Adrenal gland (tissue), 9 donors: ENCODE measurements at regions not wholly inside any gene's neighbourhood (a gene's known extent, or its start where the extent isn't known, plus 50 kb on each side); places are given as distances from the start of the nearest gene placed in this dataset.

Experiments
- DNase-seq, 7 donors: peaks; one replicate each; pipeline ENCODE4 v3.0.0-alpha.2; 2019 to 2020
- H3K27ac ChIP-seq, 5 donors: fragments of 200-600 bp; sonication (generic) in 4 of 5; 1 replicate in 3 of 5; 2 replicates in 2 of 5; pipeline versions ENCODE4 v1.5.1 to v1.8.0; 2016 to 2020; ENCODE audit warnings: mild to moderate bottlenecking in 1 of 5
- H3K27me3 ChIP-seq: fragments of 200-600 bp; 2 replicates; pipeline ENCODE4 v1.8.0; 2021
- H3K36me3 ChIP-seq, 2 donors: fragments of 200-600 bp; replicated peaks in 1 of 2; 1 replicate in 1 of 2; 2 replicates in 1 of 2; pipeline versions ENCODE4 v1.5.1 to v1.8.0; 2018 to 2022
- H3K4me1 ChIP-seq, 2 donors: fragments of 200-600 bp; replicated peaks in 1 of 2; 1 replicate in 1 of 2; 2 replicates in 1 of 2; pipeline versions ENCODE4 v1.5.1 to v1.8.0; 2018 to 2021
- H3K4me3 ChIP-seq, 4 donors: fragments of 200-600 bp; sonication (generic) in 3 of 4; one replicate each; pipeline ENCODE4 v1.5.1; 2016 to 2018
- H3K9me3 ChIP-seq, 3 donors: fragments of 200-600 bp; sonication (generic) in 1 of 3; replicated peaks in 1 of 3; 1 replicate in 2 of 3; 2 replicates in 1 of 3; pipeline versions ENCODE4 v1.5.1 to v1.8.0; 2016 to 2021
- CTCF ChIP-seq, 6 experiments: fragments of 450-650 bp in 4 of 6; fragments of 200-600 bp in 2 of 6; sonication (generic) in 1 of 6; IDR thresholded peaks; 1 replicate in 5 of 6; 2 replicates in 1 of 6; pipeline versions ENCODE4 v1.5.1 to v1.8.0; 2016 to 2021; ENCODE audit warnings: antibody characterized with exemption in 6 of 6, mild to moderate bottlenecking in 2 of 6, moderate library complexity in 1 of 6
- POLR2A ChIP-seq, 2 donors: fragments of 450-650 bp; IDR thresholded peaks; one replicate each; pipeline ENCODE4 v1.6.1; 2017; ENCODE audit warnings: antibody characterized with exemption in 2 of 2, mild to moderate bottlenecking in 2 of 2, moderate library complexity in 1 of 2
- WGBS, 4 donors: extraction: QIAGEN DNeasy Blood & Tissue Kit in 2 of 4; methylation state at CpG; one replicate each; pipeline versions ENCODE4 v1.1.5 to v1.1.7; 2013 to 2017; 5-methylcytosine and 5-hydroxymethylcytosine counted together
- intact Hi-C, 2 donors: fragments of 100-400 bp; cut with DNase I; formaldehyde crosslinking; loops; one replicate each; pipeline versions ENCODE4 v1.14.1 to v1.15.0; 2022 to 2023
- donor health status: healthy with polysubstance abuse.
- donor health status: Bipolar disorder and iron deficiency.
- donor health status: DM: yes; HTN: yes; CAD: no.
- donor health status: DM: no; HTN: no; CAD: no.
- donor health status: DM: no; HTN: no; CAD: no.

DNA sequence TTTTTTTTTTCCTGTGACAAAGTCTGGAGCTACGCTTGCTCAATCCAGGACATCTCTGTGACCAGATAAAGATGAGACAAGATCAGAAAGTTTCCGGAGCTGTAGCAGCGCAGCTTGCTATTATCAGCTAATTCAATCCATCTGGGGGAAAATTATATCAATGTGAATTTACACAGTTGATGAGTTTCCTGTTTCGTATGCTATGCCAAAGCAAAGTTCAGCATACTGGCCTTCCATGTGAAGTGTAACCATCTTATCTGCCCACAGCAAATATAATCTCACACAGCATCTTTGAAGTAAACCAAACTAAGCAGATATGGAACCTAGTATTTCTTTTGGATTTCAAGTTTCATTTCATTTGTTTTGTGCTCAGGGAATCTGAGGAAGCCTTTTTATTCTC is 1767.7 kb downstream of the EFNA5 start:
- intact Hi-C loops, result no loop called here
- no peak for TF ChIP-seq POLR2A (IDR thresholded peaks at IDR 0.05)

GRCh38 chr5:105899726-105900125 is 1771.0 kb downstream of the EFNA5 start:
- Histone ChIP-seq H3K4me3 (no peak overlapping the region), H3K36me3 (no peaks in the 10 kb centered on the region), H3K27ac (no peak overlapping the region), H3K9me3 (no peaks in the 10 kb centered on the region), H3K4me1 (no peaks in the 10 kb centered on the region), H3K27me3 (no peaks in the 10 kb centered on the region)
- no peak for TF ChIP-seq POLR2A (IDR thresholded peaks at IDR 0.05)
- no peak for TF ChIP-seq CTCF (IDR thresholded peaks at IDR 0.05)
- DNase-seq, result no peak
- 75 to 85% (median 76%) methylated on average over 3 of the region's 3 CpGs for WGBS, 4 donors
- intact Hi-C loops, result no loop called here

More for the DNA sequence above, 1767.7 kb downstream of the EFNA5 start:
- Histone ChIP-seq H3K4me3 (no peak overlapping the region), H3K27ac (no peak overlapping the region), H3K9me3 (no peaks in the 10 kb centered on the region), H3K27me3 (no peaks in the 10 kb centered on the region), H3K4me1 (no peaks in the 10 kb centered on the region), H3K36me3 (no peaks in the 10 kb centered on the region)
- 39 to 66% (median 60%) methylated on average over 4 of the region's 4 CpGs for WGBS, 4 donors
- DNase-seq, result no peak

DNA sequence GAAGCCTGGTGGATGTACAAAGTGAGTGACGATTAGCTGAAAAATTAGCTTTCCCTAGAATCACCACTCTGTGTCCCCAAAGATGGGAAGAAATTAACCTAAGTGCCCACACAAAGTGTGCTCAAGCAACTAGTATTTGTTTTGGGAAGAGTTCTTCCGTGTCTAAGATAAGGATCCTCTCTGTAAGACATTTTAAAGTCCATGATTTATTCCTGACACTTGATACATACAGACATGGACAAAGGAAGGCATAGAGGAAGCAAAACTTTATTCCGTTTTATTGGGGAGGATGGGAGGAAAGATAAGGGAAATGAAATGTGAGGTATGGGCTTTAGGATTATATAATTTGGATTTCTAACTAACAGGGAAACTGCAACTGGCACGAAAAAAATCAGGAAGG is 1772.6 kb downstream of the EFNA5 start:
- Histone ChIP-seq H3K36me3 (no peaks in the 10 kb centered on the region), H3K4me3 (no peak overlapping the region), H3K9me3 (no peaks in the 10 kb centered on the region), H3K27me3 (no peaks in the 10 kb centered on the region), H3K4me1 (no peaks in the 10 kb centered on the region), H3K27ac (no peak overlapping the region)
- no peak for DNase-seq
- TF ChIP-seq POLR2A (IDR thresholded peaks at IDR 0.05) (no peak), CTCF (IDR thresholded peaks at IDR 0.05) (no peak)
- WGBS, 4 donors, result 40 to 52% (median 52%) methylated on average over 4 of the region's 4 CpGs
- intact Hi-C loops, result no loop called here

DNA sequence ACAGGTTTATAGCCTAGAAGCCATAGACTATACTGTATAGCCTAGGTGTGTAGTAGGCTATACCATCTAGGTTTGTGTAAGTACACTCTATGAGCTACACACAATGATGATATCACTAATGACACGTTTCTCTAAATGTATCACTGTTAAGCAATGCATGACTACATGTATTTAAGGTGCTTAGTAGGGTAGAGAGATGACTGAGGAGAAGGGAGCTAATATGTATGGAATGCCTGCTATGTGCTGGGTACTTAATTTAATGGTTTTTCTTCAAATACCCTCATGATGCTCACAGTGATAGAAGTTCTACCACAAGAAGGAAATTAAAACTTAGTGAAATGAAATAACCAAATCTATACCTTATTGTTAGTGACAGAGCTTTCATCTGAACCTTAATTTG is 1785.5 kb downstream of the EFNA5 start:
- no peaks in the 10 kb centered on the region for H3K27me3 ChIP-seq
- 45 to 66% (median 50%) methylated on average over 1 of the region's 1 CpG for WGBS, 4 donors
- intact Hi-C loops, result no loop called here
- DNase-seq, result no peak
- no peak overlapping the region for H3K4me3 ChIP-seq
- no peaks in the 10 kb centered on the region for H3K4me1 ChIP-seq
- H3K9me3 ChIP-seq, result no peaks in the 10 kb centered on the region
- H3K36me3 ChIP-seq, result no peaks in the 10 kb centered on the region
- TF ChIP-seq CTCF (IDR thresholded peaks at IDR 0.05) (no peak), POLR2A (IDR thresholded peaks at IDR 0.05) (no peak)
- no peak overlapping the region for H3K27ac ChIP-seq

- no peak for DNase-seq
- Histone ChIP-seq H3K9me3 (no peaks in the 10 kb centered on the region), H3K36me3 (no peaks in the 10 kb centered on the region), H3K27me3 (no peaks in the 10 kb centered on the region), H3K27ac (no peak overlapping the region), H3K4me1 (no peaks in the 10 kb centered on the region), H3K4me3 (no peak overlapping the region)
- TF ChIP-seq CTCF (IDR thresholded peaks at IDR 0.05), result no peak
- intact Hi-C loops, result no loop called here
- 70 to 83% (median 79%) methylated on average over 4 of the region's 4 CpGs for WGBS, 4 donors
Observed at GRCh38 chr5:105882956-105883481, 1787.7 kb downstream of the EFNA5 start.
